H1 (cell line): ENCODE measurements at regions not wholly inside any gene's neighbourhood (a gene's known extent, or its start where the extent isn't known, plus 50 kb on each side); places are given as distances from the start of the nearest gene placed in this dataset.

Experiments
- ZNF274 ChIP-seq: IDR thresholded peaks from 2 replicates; pipeline ENCODE4 v1.7.0; 2012; ENCODE audit warnings: low read length, borderline replicate concordance; ENCODE audit errors: extremely low read depth

DNA sequence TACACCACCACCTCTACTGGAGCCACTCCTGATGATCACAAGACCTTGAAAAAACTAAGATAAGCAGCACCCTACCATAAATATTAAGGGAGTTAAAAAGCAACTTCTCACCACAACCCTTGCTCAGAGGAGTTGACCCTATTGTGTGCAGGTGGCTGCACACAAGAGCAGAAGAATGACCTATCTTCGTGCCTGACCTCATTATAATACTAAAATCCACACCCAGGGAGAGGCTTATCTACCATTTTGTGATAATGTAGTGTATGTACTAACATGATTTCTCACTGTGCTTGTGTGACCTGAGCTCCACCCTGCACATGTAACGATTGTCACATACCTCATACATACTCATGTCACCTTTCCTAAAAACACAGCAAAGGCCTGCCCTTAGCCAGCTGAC, 205.0 kb upstream of the MBL2 start (continued):
- no peak for TF ChIP-seq ZNF274
